SH-SY5Y (cell line): ENCODE measurements at regions not wholly inside any gene's neighbourhood (a gene's known extent, or its start where the extent isn't known, plus 50 kb on each side); places are given as distances from the start of the nearest gene placed in this dataset.

Experiments used
- GATA2 ChIP-seq: IDR thresholded peaks from 2 replicates; pipeline ENCODE4 v1.6.1; 2011; ENCODE audit warnings: mild to moderate bottlenecking, low read depth, low read length
- GATA3 ChIP-seq: IDR thresholded peaks from 2 replicates; pipeline ENCODE4 v1.6.1; 2011; ENCODE audit warnings: low read depth, mild to moderate bottlenecking, low read length, moderate library complexity

DNA sequence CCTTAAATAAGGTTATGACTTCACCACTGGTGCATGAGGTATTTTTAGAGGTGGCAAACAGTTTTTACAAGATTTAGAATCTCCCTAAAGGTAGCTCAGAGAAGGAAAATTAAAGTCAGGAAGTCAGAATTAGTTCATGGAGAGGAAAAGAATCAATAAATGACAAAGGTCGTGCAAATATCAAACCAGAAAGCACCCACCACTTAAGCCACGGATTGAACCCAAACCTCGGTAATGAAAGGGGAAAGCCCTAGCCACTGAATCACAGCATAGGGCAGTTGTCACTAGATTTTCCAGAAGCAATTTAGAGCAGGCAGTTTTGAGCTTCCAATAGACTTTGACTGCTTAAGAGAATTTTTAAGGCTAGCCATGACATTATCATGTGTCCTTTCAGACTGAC lies 1590.4 kb downstream of the SLITRK1 start:
- TF ChIP-seq GATA3 (no peak), GATA2 (no peak)
